ENCODE measurements at regions not wholly inside any gene's neighbourhood (a gene's known extent, or its start where the extent isn't known, plus 50 kb on each side); places are given as distances from the start of the nearest gene placed in this dataset.

DNA sequence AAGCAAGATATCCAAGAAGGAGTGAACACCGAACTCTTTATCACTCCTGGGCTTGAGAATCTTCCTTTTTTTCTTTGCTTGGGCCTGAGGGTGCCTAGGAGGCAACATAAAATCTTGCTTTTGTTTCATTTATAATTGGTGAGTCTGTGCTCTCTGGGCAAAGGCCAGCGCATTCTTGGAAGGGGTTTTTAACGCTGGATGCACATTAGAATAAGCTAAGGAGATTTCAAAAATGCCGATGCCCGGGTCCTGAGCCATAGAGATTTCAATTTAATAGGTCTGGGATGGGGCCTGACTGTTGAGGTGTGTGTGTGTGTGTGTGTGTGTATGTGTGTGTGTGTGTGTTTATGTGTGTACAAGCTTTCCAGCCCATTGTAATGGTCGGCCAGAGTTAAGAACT, 62.0 kb upstream of the SORCS3 start:
- no peak overlapping the region for H3K27ac ChIP-seq
- no peaks in the 10 kb centered on the region for H3K9me3 ChIP-seq
- H3K4me1 ChIP-seq, result peaks cover 3% of the 10 kb centered on the region
- 60% methylated on average over 6 of the region's 6 CpGs for WGBS
- TF ChIP-seq EP300 (IDR thresholded peaks at IDR 0.05), result no peak
- TF ChIP-seq POLR2AphosphoS5 (IDR thresholded peaks at IDR 0.05), result no peak
- no peak for TF ChIP-seq CTCF (IDR thresholded peaks at IDR 0.05)
- TF ChIP-seq POLR2A (IDR thresholded peaks at IDR 0.05), result no peak
- H3K4me3 ChIP-seq, result no peak overlapping the region
- DNase-seq (ENCODE audit: low spot score in 2 of 2), result no peak
- peaks cover 24% of the 10 kb centered on the region for H3K27me3 ChIP-seq
- H3K36me3 ChIP-seq, result no peaks in the 10 kb centered on the region

DNA sequence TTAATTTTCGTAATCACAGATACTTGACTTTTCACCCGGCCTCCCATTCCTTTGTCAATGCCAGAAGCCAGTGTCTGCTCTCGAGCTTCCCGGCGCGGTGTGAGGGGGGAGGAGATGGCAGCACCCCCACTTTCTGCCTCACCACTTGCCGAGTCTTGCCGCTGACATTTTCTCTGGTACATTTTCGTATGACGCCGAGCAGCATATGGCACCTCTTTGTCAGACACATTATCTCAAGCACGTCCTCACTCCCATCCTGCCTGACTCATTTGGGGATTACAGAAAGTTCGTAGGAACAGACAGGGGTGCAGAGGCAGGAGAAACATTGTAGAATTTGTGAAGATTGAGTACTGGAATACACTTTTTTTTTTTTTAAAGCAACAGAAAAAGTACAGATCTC, 60.8 kb upstream of the SORCS3 start:
- Histone ChIP-seq H3K27me3 (peaks cover 26% of the 10 kb centered on the region), H3K36me3 (no peaks in the 10 kb centered on the region), H3K4me3 (no peak overlapping the region), H3K9me3 (no peaks in the 10 kb centered on the region), H3K4me1 (peaks cover 3% of the 10 kb centered on the region), H3K27ac (no peak overlapping the region)
- 65% methylated on average over 13 of the region's 13 CpGs for WGBS
- DNase-seq (ENCODE audit: low spot score in 2 of 2), result no peak
- no peak for TF ChIP-seq POLR2AphosphoS5 (IDR thresholded peaks at IDR 0.05)
- no peak for TF ChIP-seq EP300 (IDR thresholded peaks at IDR 0.05)
- TF ChIP-seq POLR2A (IDR thresholded peaks at IDR 0.05), result no peak
- no peak for TF ChIP-seq CTCF (IDR thresholded peaks at IDR 0.05)

DNA sequence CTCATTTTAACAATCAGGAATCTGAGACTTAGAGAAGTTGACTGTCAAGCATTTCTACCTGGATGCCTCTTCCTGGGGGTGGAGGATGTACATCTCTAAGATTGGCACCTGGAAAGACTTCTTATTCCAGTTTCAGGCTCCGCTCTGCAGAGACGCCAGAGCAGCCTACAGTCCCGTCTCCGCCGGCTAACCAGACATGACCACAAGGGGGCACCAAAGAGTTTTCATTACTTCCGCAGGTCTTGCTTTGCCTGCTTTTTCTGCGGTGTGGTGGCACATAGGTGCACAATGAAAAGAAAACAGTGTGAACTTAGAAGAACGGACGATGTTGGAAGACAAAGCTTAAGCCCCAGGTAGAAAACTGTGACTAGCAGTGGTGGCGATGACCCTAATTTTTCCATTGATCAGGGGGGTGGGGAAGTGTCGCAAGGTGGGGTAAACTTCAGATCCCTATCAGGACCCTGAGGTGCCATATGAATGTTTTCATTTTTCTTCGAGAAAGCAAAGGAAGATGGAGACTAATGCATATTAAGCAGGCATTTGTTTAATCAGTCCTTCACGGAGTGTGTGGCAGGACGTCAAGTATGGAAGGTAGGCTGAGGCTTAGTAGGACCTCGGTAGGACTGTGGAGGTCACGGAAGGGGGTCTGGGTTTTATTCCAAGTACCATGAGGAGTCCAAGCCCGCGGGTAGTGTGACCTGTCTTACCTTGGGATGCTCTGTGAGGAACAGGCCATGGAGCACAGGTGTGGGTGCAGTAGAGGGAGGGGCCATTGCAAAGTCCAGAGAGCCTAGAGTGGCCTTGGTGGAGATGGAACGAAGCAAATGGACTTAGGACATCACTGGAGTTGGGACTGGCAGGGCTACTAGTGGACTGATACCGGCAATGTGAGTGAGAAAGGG, 60.1 kb upstream of the SORCS3 start:
- DNase-seq (ENCODE audit: low spot score in 2 of 2), result peak in 1 of 2 donors; percentile 70
- TF ChIP-seq POLR2A (IDR thresholded peaks at IDR 0.05) (no peak), CTCF (IDR thresholded peaks at IDR 0.05) (peak; percentile 23 to 86)
- Histone ChIP-seq H3K27ac (no peak overlapping the region), H3K4me3 (no peak overlapping the region), H3K9me3 (no peaks in the 10 kb centered on the region), H3K36me3 (no peaks in the 10 kb centered on the region), H3K4me1 (peaks cover 3% of the 10 kb centered on the region), H3K27me3 (peaks cover 26% of the 10 kb centered on the region)
- WGBS, result 39% methylated on average over 20 of the region's 20 CpGs

GRCh38 chr10:104581884-104582601, 59.0 kb upstream of the SORCS3 start:
- peaks cover 3% of the 10 kb centered on the region for H3K4me1 ChIP-seq
- H3K9me3 ChIP-seq, result no peaks in the 10 kb centered on the region
- no peak overlapping the region for H3K27ac ChIP-seq
- H3K27me3 ChIP-seq, result peaks cover 26% of the 10 kb centered on the region
- WGBS, result 72% methylated on average over 5 of the region's 5 CpGs
- H3K4me3 ChIP-seq, result no peak overlapping the region
- H3K36me3 ChIP-seq, result no peaks in the 10 kb centered on the region
- TF ChIP-seq POLR2AphosphoS5 (IDR thresholded peaks at IDR 0.05), result no peak
- no peak for TF ChIP-seq CTCF (IDR thresholded peaks at IDR 0.05)
- TF ChIP-seq EP300 (IDR thresholded peaks at IDR 0.05), result no peak
- TF ChIP-seq POLR2A (IDR thresholded peaks at IDR 0.05), result no peak
- no peak for DNase-seq (ENCODE audit: low spot score in 2 of 2)

DNA sequence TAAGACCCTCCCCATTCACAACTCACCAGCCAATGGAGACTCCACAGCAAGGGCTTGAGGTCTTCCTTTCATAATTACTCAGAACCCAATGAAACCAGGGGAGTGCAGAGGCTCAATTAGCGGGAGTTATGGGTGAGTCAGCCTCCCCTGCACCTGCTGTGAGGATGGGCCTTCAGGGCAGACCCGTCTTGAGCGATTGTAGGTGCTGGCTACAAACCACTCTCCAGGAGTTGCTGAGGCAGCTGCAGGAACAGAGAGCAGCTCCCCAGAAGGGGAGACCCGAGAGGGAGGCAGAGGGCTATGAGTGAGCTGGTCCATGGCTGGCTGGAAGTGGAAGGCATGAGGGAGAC, 58.5 kb upstream of the SORCS3 start:
- peaks cover 3% of the 10 kb centered on the region for H3K4me1 ChIP-seq
- TF ChIP-seq POLR2AphosphoS5 (IDR thresholded peaks at IDR 0.05) (no peak), EP300 (IDR thresholded peaks at IDR 0.05) (no peak), CTCF (IDR thresholded peaks at IDR 0.05) (no peak), POLR2A (IDR thresholded peaks at IDR 0.05) (no peak)
- H3K36me3 ChIP-seq, result no peaks in the 10 kb centered on the region
- peaks cover 26% of the 10 kb centered on the region for H3K27me3 ChIP-seq
- H3K4me3 ChIP-seq, result no peak overlapping the region
- 55% methylated on average over 4 of the region's 4 CpGs for WGBS
- no peak for DNase-seq (ENCODE audit: low spot score in 2 of 2)
- H3K9me3 ChIP-seq, result no peaks in the 10 kb centered on the region
- H3K27ac ChIP-seq, result no peak overlapping the region
